ENCODE measurements at regions not wholly inside any gene's neighbourhood (a gene's known extent, or its start where the extent isn't known, plus 50 kb on each side); places are given as distances from the start of the nearest gene placed in this dataset.

GRCh38 chr1:164360265-164360664 lies 198.7 kb upstream of the PBX1 start:
- TF ChIP-seq, protein P1, sequence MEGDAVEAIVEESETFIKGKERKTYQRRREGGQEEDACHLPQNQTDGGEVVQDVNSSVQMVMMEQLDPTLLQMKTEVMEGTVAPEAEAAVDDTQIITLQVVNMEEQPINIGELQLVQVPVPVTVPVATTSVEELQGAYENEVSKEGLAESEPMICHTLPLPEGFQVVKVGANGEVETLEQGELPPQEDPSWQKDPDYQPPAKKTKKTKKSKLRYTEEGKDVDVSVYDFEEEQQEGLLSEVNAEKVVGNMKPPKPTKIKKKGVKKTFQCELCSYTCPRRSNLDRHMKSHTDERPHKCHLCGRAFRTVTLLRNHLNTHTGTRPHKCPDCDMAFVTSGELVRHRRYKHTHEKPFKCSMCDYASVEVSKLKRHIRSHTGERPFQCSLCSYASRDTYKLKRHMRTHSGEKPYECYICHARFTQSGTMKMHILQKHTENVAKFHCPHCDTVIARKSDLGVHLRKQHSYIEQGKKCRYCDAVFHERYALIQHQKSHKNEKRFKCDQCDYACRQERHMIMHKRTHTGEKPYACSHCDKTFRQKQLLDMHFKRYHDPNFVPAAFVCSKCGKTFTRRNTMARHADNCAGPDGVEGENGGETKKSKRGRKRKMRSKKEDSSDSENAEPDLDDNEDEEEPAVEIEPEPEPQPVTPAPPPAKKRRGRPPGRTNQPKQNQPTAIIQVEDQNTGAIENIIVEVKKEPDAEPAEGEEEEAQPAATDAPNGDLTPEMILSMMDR (conservative IDR thresholded peaks at IDR 0.05; ENCODE audit: low read depth, low read length) = no peak
- TF ChIP-seq SMC3 (IDR thresholded peaks at IDR 0.05; ENCODE audit: low read depth, low read length) (no peak), RFX5 (IDR thresholded peaks at IDR 0.05; ENCODE audit: low read depth, low read length) (no peak), FOS (IDR thresholded peaks at IDR 0.05; ENCODE audit: low read depth, low read length) (no peak), RCOR1 (IDR thresholded peaks at IDR 0.05; ENCODE audit: insufficient replicate concordance, low read length) (no peak), CHD1 (IDR thresholded peaks at IDR 0.05; ENCODE audit: low read depth, low read length) (no peak), MXI1 (IDR thresholded peaks at IDR 0.05; ENCODE audit: borderline replicate concordance, low read depth, low read length) (no peak), CEBPB (IDR thresholded peaks at IDR 0.05; ENCODE audit: low read depth, low read length) (no peak), POLR2A (IDR thresholded peaks at IDR 0.05; ENCODE audit: low read depth, low read length) (no peak), NFE2L2 (IDR thresholded peaks at IDR 0.05; ENCODE audit: low read depth, low read length) (no peak), RAD21 (IDR thresholded peaks at IDR 0.05; ENCODE audit: low read length) (no peak)
- TF ChIP-seq, protein P2, sequence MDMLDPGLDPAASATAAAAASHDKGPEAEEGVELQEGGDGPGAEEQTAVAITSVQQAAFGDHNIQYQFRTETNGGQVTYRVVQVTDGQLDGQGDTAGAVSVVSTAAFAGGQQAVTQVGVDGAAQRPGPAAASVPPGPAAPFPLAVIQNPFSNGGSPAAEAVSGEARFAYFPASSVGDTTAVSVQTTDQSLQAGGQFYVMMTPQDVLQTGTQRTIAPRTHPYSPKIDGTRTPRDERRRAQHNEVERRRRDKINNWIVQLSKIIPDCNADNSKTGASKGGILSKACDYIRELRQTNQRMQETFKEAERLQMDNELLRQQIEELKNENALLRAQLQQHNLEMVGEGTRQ (IDR thresholded peaks at IDR 0.05; ENCODE audit: low read depth, low read length) = no peak
- TF ChIP-seq, protein P3, sequence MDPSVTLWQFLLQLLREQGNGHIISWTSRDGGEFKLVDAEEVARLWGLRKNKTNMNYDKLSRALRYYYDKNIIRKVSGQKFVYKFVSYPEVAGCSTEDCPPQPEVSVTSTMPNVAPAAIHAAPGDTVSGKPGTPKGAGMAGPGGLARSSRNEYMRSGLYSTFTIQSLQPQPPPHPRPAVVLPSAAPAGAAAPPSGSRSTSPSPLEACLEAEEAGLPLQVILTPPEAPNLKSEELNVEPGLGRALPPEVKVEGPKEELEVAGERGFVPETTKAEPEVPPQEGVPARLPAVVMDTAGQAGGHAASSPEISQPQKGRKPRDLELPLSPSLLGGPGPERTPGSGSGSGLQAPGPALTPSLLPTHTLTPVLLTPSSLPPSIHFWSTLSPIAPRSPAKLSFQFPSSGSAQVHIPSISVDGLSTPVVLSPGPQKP (IDR thresholded peaks at IDR 0.05; ENCODE audit: borderline replicate concordance, low read depth, low read length) = no peak

Data from IMR-90 (cell line).